GM18861 (cell line): ENCODE measurements at regions not wholly inside any gene's neighbourhood (a gene's known extent, or its start where the extent isn't known, plus 50 kb on each side); places are given as distances from the start of the nearest gene placed in this dataset.

Experiments used
- ATAC-seq: cut with Tn5 transposase; IDR thresholded peaks from one replicate; pipeline ENCODE4 v1.9.1; 2021; ENCODE audit not compliant: unreplicated experiment

- no peak for ATAC-seq
Observed at GRCh38 chr1:222370913-222371675, 176.8 kb downstream of the HHIPL2 start.

GRCh38 chr1:222370081-222370912 lies 177.6 kb downstream of the HHIPL2 start:
- ATAC-seq, result no peak

GRCh38 chr1:222369148-222369547 lies 178.8 kb downstream of the HHIPL2 start:
- no peak for ATAC-seq

- no peak for ATAC-seq
Observed at GRCh38 chr1:222358100-222358499, 189.8 kb downstream of the HHIPL2 start.

- ATAC-seq, result no peak
Observed at GRCh38 chr1:222357252-222357651, 190.7 kb downstream of the HHIPL2 start.

- no peak for ATAC-seq
Observed at GRCh38 chr1:222347627-222348026, 200.3 kb downstream of the HHIPL2 start.

GRCh38 chr1:222346955-222347354 lies 200.9 kb downstream of the HHIPL2 start:
- no peak for ATAC-seq

GRCh38 chr1:222339376-222339947 lies 208.4 kb downstream of the HHIPL2 start:
- no peak for ATAC-seq

GRCh38 chr1:222335586-222335985 lies 212.3 kb downstream of the HHIPL2 start:
- ATAC-seq, result no peak

GRCh38 chr1:222334026-222334680 lies 213.8 kb downstream of the HHIPL2 start:
- ATAC-seq, result no peak

- no peak for ATAC-seq
Observed at GRCh38 chr1:222331765-222332164, 216.1 kb downstream of the HHIPL2 start.

GRCh38 chr1:222331340-222331739 lies 216.6 kb downstream of the HHIPL2 start:
- no peak for ATAC-seq

- ATAC-seq, result no peak
Observed at GRCh38 chr1:222329493-222330045, 218.3 kb downstream of the HHIPL2 start.

GRCh38 chr1:222326710-222327036 lies 221.2 kb downstream of the HHIPL2 start:
- no peak for ATAC-seq

- ATAC-seq, result no peak
Observed at GRCh38 chr1:222326006-222326709, 221.7 kb downstream of the HHIPL2 start.

GRCh38 chr1:222325506-222325905 lies 222.4 kb downstream of the HHIPL2 start:
- no peak for ATAC-seq

- no peak for ATAC-seq
Observed at GRCh38 chr1:222314839-222315238, 233.1 kb downstream of the HHIPL2 start.

GRCh38 chr1:222310836-222311235 lies 237.1 kb downstream of the HHIPL2 start:
- no peak for ATAC-seq

GRCh38 chr1:222307621-222308020 lies 240.3 kb downstream of the HHIPL2 start:
- no peak for ATAC-seq

GRCh38 chr1:222306512-222306911 lies 241.4 kb downstream of the HHIPL2 start:
- no peak for ATAC-seq

GRCh38 chr1:222306011-222306410 lies 241.9 kb downstream of the HHIPL2 start:
- no peak for ATAC-seq
